Esophagus squamous epithelium (tissue), 5 donors: ENCODE measurements at regions not wholly inside any gene's neighbourhood (a gene's known extent, or its start where the extent isn't known, plus 50 kb on each side); places are given as distances from the start of the nearest gene placed in this dataset.

Experiments
- DNase-seq: peaks from one replicate; lab custom pipeline; 2025; lab: John Stamatoyannopoulos, UW
- H3K27ac ChIP-seq, 4 donors: fragments of 200-600 bp; sonication (generic); one replicate each; pipeline ENCODE4 v1.5.1; 2016 to 2019; ENCODE audit warnings: mild to moderate bottlenecking in 1 of 4
- H3K27me3 ChIP-seq, 4 donors: fragments of 200-600 bp; sonication (generic); 1 replicate in 3 of 4; 2 replicates in 1 of 4; pipeline versions ENCODE4 v1.5.1 to v1.6.0; 2017 to 2021; ENCODE audit warnings: antibody characterized with exemption in 1 of 4
- H3K36me3 ChIP-seq, 3 donors: fragments of 200-600 bp; sonication (generic); one replicate each; pipeline ENCODE4 v1.5.1; 2016 to 2019
- H3K4me1 ChIP-seq, 3 donors: fragments of 200-600 bp; sonication (generic); one replicate each; pipeline ENCODE4 v1.5.1; 2017 to 2019
- H3K4me3 ChIP-seq, 4 donors: fragments of 200-600 bp; sonication (generic); 1 replicate in 3 of 4; 2 replicates in 1 of 4; pipeline ENCODE4 v1.5.1; 2016 to 2019; ENCODE audit warnings: mild to moderate bottlenecking in 2 of 4, moderate library complexity in 1 of 4
- H3K9me3 ChIP-seq, 3 donors: fragments of 200-600 bp; sonication (generic); one replicate each; pipeline ENCODE4 v1.5.1; 2016 to 2019
- POLR2A ChIP-seq, 4 donors: fragments of 450-650 bp; IDR thresholded peaks; one replicate each; pipeline ENCODE4 v1.6.1; 2017; ENCODE audit warnings: antibody characterized with exemption in 4 of 4, mild to moderate bottlenecking in 4 of 4, moderate library complexity in 3 of 4
- WGBS, 2 donors: methylation state at CpG; one replicate each; pipeline ENCODE4 v1.1.5; 2018; 5-methylcytosine and 5-hydroxymethylcytosine counted together
- intact Hi-C: fragments of 100-400 bp; cut with DNase I; formaldehyde crosslinking; loops from one replicate; pipeline ENCODE4 v1.15.0; 2022
- TF ChIP-seq, protein P1 (sequence below), 6 experiments: fragments of 450-650 bp in 4 of 6; fragments of 200-600 bp in 2 of 6; sonication (generic) in 2 of 6; IDR thresholded peaks; one replicate each; pipeline ENCODE4 v1.5.1; 2016 to 2019; ENCODE audit warnings: antibody characterized with exemption in 6 of 6, mild to moderate bottlenecking in 4 of 6, moderate library complexity in 4 of 6
- donor health status: DM: yes; HTN: yes; CAD: no.

DNA sequence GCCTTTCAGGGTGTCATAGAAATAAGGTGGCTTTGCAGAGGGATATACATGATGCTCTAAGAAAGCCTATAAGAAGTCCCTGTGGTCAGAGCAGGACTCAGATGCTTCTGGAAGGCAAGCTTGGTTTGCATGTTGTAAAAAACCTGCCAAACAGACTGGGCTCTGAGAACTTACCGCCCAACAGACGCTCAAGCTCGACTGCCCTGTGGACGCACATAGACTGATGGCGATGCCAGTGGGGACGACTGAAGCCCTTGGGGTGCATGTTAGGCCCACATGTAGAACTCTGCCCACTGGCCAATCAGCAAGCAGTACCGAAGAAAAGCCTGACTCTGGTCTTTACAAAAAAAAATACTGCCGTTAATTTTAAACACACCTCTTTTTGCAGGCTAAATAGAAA, 133.8 kb downstream of the NAV1 start:
- 76 to 87% methylated on average over 4 to 8 of the region's 8 CpGs for WGBS, 2 donors
- Histone ChIP-seq H3K27ac (no peak overlapping the region), H3K9me3 (no peaks in the 10 kb centered on the region), H3K4me3 (no peak overlapping the region), H3K4me1 (peaks cover 7 to 31% (median 12%) of the 10 kb centered on the region in 3 donors), H3K27me3 (no peaks in the 10 kb centered on the region), H3K36me3 (no peaks in the 10 kb centered on the region)
- no peak for TF ChIP-seq POLR2A (IDR thresholded peaks at IDR 0.05)
- intact Hi-C loops, result no loop called here
- DNase-seq, result no peak

GRCh38 chr1:201673093-201673492, 134.2 kb downstream of the NAV1 start:
- Histone ChIP-seq H3K4me3 (no peak overlapping the region), H3K9me3 (no peaks in the 10 kb centered on the region), H3K27me3 (no peaks in the 10 kb centered on the region), H3K27ac (peak overlapping the region in 1 of 4 donors; percentile 9), H3K4me1 (peaks cover 7 to 31% (median 12%) of the 10 kb centered on the region in 3 donors), H3K36me3 (no peaks in the 10 kb centered on the region)
- intact Hi-C loops, result no loop called here
- no peak for TF ChIP-seq POLR2A (IDR thresholded peaks at IDR 0.05)
- TF ChIP-seq, protein P1, sequence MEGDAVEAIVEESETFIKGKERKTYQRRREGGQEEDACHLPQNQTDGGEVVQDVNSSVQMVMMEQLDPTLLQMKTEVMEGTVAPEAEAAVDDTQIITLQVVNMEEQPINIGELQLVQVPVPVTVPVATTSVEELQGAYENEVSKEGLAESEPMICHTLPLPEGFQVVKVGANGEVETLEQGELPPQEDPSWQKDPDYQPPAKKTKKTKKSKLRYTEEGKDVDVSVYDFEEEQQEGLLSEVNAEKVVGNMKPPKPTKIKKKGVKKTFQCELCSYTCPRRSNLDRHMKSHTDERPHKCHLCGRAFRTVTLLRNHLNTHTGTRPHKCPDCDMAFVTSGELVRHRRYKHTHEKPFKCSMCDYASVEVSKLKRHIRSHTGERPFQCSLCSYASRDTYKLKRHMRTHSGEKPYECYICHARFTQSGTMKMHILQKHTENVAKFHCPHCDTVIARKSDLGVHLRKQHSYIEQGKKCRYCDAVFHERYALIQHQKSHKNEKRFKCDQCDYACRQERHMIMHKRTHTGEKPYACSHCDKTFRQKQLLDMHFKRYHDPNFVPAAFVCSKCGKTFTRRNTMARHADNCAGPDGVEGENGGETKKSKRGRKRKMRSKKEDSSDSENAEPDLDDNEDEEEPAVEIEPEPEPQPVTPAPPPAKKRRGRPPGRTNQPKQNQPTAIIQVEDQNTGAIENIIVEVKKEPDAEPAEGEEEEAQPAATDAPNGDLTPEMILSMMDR (IDR thresholded peaks at IDR 0.05), result no peak
- no peak for DNase-seq
- 63 to 76% methylated on average over 9 of the region's 9 CpGs for WGBS, 2 donors

DNA sequence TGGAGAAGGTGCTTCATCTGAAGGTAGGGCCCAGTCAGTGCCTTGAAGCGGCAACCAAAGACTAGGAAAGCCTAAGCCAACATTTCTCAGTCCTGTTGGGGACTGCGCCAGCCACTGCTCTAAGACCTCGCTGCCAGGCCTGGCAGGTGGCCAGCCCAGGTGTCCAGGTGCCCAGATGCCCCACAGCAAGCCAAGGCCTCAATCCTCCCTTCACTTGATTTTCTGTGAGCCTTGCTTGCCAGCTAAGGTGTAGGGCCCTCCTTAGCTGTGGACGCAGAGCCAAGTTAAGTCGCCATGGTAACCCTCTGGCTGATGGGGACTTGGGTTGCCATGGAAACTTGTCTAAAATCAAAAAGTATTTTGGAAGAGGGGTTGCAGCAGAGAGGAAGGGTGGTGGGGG, 135.0 kb downstream of the NAV1 start:
- Histone ChIP-seq H3K36me3 (no peaks in the 10 kb centered on the region), H3K27me3 (peaks cover 0 to 5% (median 0%) of the 10 kb centered on the region in 4 donors), H3K27ac (peak overlapping the region in 1 of 4 donors; percentile 9), H3K4me3 (no peak overlapping the region), H3K4me1 (peaks cover 7 to 40% (median 12%) of the 10 kb centered on the region in 3 donors), H3K9me3 (no peaks in the 10 kb centered on the region)
- 62 to 86% methylated on average over 3 of the region's 5 CpGs for WGBS, 2 donors
- TF ChIP-seq, protein P1 (IDR thresholded peaks at IDR 0.05), result no peak
- TF ChIP-seq POLR2A (IDR thresholded peaks at IDR 0.05), result no peak
- intact Hi-C loops, result no loop called here
- DNase-seq, result no peak

GRCh38 chr1:201675143-201675542, 136.2 kb downstream of the NAV1 start:
- 45 to 62% methylated on average over 5 of the region's 5 CpGs for WGBS, 2 donors
- Histone ChIP-seq H3K27me3 (peaks cover 0 to 5% (median 0%) of the 10 kb centered on the region in 4 donors), H3K4me1 (peaks cover 7 to 40% (median 12%) of the 10 kb centered on the region in 3 donors), H3K27ac (peak overlapping the region in 1 of 4 donors; percentile 63), H3K9me3 (no peaks in the 10 kb centered on the region), H3K36me3 (no peaks in the 10 kb centered on the region), H3K4me3 (no peak overlapping the region)
- DNase-seq, result no peak
- TF ChIP-seq POLR2A (IDR thresholded peaks at IDR 0.05), result no peak
- TF ChIP-seq, protein P1 (IDR thresholded peaks at IDR 0.05), result no peak
- intact Hi-C loops, result no loop called here

DNA sequence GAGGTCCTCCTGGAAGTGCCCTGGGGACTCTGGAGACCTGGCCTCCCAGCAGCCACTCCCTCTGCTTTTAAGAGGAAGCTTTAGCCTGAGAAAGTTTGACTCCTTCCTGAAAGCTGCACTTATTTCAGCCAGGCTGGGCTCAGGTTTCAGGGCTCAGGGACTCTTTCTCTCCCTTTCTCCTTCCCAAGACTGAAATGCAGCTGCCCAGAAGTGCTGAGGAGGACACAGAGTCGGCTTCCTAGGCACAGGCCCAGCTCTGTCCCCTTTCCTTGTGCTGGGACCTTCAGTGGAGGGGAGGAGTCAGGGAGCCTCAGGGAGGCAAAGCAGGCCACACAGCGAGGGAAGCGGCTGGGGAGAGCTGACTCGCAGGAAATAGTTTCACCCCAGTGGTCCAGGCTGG, 137.3 kb downstream of the NAV1 start:
- intact Hi-C loops, result no loop called here
- 23 to 24% methylated on average over 4 of the region's 4 CpGs for WGBS, 2 donors
- H3K27ac ChIP-seq, result peak overlapping the region in 3 of 4 donors; percentile 36 to 63 (median 46)
- no peak for DNase-seq
- H3K9me3 ChIP-seq, result no peaks in the 10 kb centered on the region
- H3K4me3 ChIP-seq, result no peak overlapping the region
- H3K4me1 ChIP-seq, result peaks cover 7 to 46% (median 12%) of the 10 kb centered on the region in 3 donors
- H3K36me3 ChIP-seq, result no peaks in the 10 kb centered on the region
- no peak for TF ChIP-seq POLR2A (IDR thresholded peaks at IDR 0.05)
- TF ChIP-seq, protein P1 (IDR thresholded peaks at IDR 0.05), result no peak
- H3K27me3 ChIP-seq, result peaks cover 0 to 5% (median 0%) of the 10 kb centered on the region in 4 donors
